ENCODE measurements at regions not wholly inside any gene's neighbourhood (a gene's known extent, or its start where the extent isn't known, plus 50 kb on each side); places are given as distances from the start of the nearest gene placed in this dataset.

- TF ChIP-seq POLR2A (IDR thresholded peaks at IDR 0.05) (no peak), CTCF (IDR thresholded peaks at IDR 0.05) (no peak), POLR2AphosphoS5 (IDR thresholded peaks at IDR 0.05) (no peak)
These were observed 280.1 kb upstream of the RGS17 start for GRCh38 chr6:153411070-153411648.

Measured in breast epithelium (tissue), 3 donors.